Activated naive CD8-positive, alpha-beta T cell (primary cell): ENCODE measurements at regions not wholly inside any gene's neighbourhood (a gene's known extent, or its start where the extent isn't known, plus 50 kb on each side); places are given as distances from the start of the nearest gene placed in this dataset.
"Not testable (repeated sequence)": the region's sequence is repeated elsewhere in the genome, so short reads cannot be mapped to it uniquely, and the experiment has no call there.

ENCODE experiments used
- H3K27ac Mint-ChIP-seq: one replicate; pipeline ENCODE4 v1.8.0; 2021; ENCODE audit warnings: mixed read lengths
- H3K27me3 Mint-ChIP-seq: one replicate; pipeline ENCODE4 v1.8.0; 2021; ENCODE audit warnings: mixed read lengths
- H3K36me3 Mint-ChIP-seq: one replicate; pipeline ENCODE4 v1.8.0; 2021; ENCODE audit warnings: mixed read lengths
- H3K4me1 Mint-ChIP-seq: one replicate; pipeline ENCODE4 v1.8.0; 2021; ENCODE audit warnings: low read depth, mixed read lengths
- H3K4me3 Mint-ChIP-seq: one replicate; pipeline ENCODE4 v1.8.0; 2021; ENCODE audit warnings: mild to moderate bottlenecking, mixed read lengths
- H3K9me3 Mint-ChIP-seq: one replicate; pipeline ENCODE4 v1.8.0; 2021; ENCODE audit warnings: low read depth, mixed read lengths

- no peaks in the 10 kb centered on the region for H3K9me3 Mint-ChIP-seq
Measured at GRCh38 chr22:49674479-49675050, 153.1 kb downstream of the BRD1 start.

GRCh38 chr22:49673048-49673447 lies 154.6 kb downstream of the BRD1 start:
- Mint-ChIP-seq H3K36me3 (no peaks in the 10 kb centered on the region), H3K4me1 (peaks cover 22% of the 10 kb centered on the region), H3K27me3 (peaks cover 9% of the 10 kb centered on the region), H3K4me3 (no peak overlapping the region), H3K27ac (no peak overlapping the region), H3K9me3 (no peaks in the 10 kb centered on the region)

More at GRCh38 chr22:49674479-49675050, 153.1 kb downstream of the BRD1 start:
- H3K27me3 Mint-ChIP-seq, result peaks cover 9% of the 10 kb centered on the region
- no peaks in the 10 kb centered on the region for H3K36me3 Mint-ChIP-seq
- no peak overlapping the region for H3K27ac Mint-ChIP-seq
- no peak overlapping the region for H3K4me3 Mint-ChIP-seq
- H3K4me1 Mint-ChIP-seq, result peaks cover 24% of the 10 kb centered on the region

- peak overlapping the region; percentile 81 for H3K4me3 Mint-ChIP-seq
- no peaks in the 10 kb centered on the region for H3K36me3 Mint-ChIP-seq
- H3K9me3 Mint-ChIP-seq, result no peaks in the 10 kb centered on the region
- no peak overlapping the region for H3K27ac Mint-ChIP-seq
- H3K4me1 Mint-ChIP-seq, result peaks cover 23% of the 10 kb centered on the region
- H3K27me3 Mint-ChIP-seq, result peaks cover 9% of the 10 kb centered on the region
Measured at GRCh38 chr22:49672014-49672516, 155.6 kb downstream of the BRD1 start.

- H3K9me3 Mint-ChIP-seq, result no peaks in the 10 kb centered on the region
- no peak overlapping the region for H3K27ac Mint-ChIP-seq
- H3K27me3 Mint-ChIP-seq, result peaks cover 9% of the 10 kb centered on the region
- no peaks in the 10 kb centered on the region for H3K36me3 Mint-ChIP-seq
- H3K4me3 Mint-ChIP-seq, result peak overlapping the region; percentile 81
- peaks cover 29% of the 10 kb centered on the region for H3K4me1 Mint-ChIP-seq
Measured at GRCh38 chr22:49671331-49672013, 156.2 kb downstream of the BRD1 start.

- no peaks in the 10 kb centered on the region for H3K36me3 Mint-ChIP-seq
- H3K27ac Mint-ChIP-seq, result no peak overlapping the region
- H3K9me3 Mint-ChIP-seq, result no peaks in the 10 kb centered on the region
Measured at GRCh38 chr22:49670456-49671330, 157.0 kb downstream of the BRD1 start.

GRCh38 chr22:49669969-49670455 lies 157.7 kb downstream of the BRD1 start:
- H3K36me3 Mint-ChIP-seq, H3K27ac Mint-ChIP-seq, H3K27me3 Mint-ChIP-seq, H3K9me3 Mint-ChIP-seq: not testable (repeated sequence)
- H3K4me1 Mint-ChIP-seq, result peaks cover 35% of the 10 kb centered on the region
- H3K4me3 Mint-ChIP-seq, result peak overlapping the region; percentile 61

More at GRCh38 chr22:49670456-49671330, 157.0 kb downstream of the BRD1 start:
- Mint-ChIP-seq H3K27me3 (peaks cover 9% of the 10 kb centered on the region), H3K4me1 (peaks cover 35% of the 10 kb centered on the region), H3K4me3 (peak overlapping the region; percentile 81)

- Mint-ChIP-seq H3K4me3 (peak overlapping the region; percentile 61), H3K4me1 (peaks cover 35% of the 10 kb centered on the region)
- not testable (repeated sequence) for H3K36me3 Mint-ChIP-seq, H3K9me3 Mint-ChIP-seq, H3K27ac Mint-ChIP-seq, H3K27me3 Mint-ChIP-seq
Measured at GRCh38 chr22:49669427-49669968, 158.2 kb downstream of the BRD1 start.

- Mint-ChIP-seq H3K4me3 (no peak overlapping the region), H3K27ac (no peak overlapping the region), H3K27me3 (peaks cover 9% of the 10 kb centered on the region)
Measured at GRCh38 chr22:49668402-49668801, 159.3 kb downstream of the BRD1 start.

GRCh38 chr22:49667236-49667635 lies 160.4 kb downstream of the BRD1 start:
- Mint-ChIP-seq H3K27me3 (peaks cover 9% of the 10 kb centered on the region), H3K36me3 (no peaks in the 10 kb centered on the region), H3K4me1 (peaks cover 35% of the 10 kb centered on the region), H3K9me3 (no peaks in the 10 kb centered on the region), H3K4me3 (peak overlapping the region; percentile 83), H3K27ac (peak overlapping the region; percentile 77)

More at GRCh38 chr22:49668402-49668801, 159.3 kb downstream of the BRD1 start:
- Mint-ChIP-seq H3K36me3 (no peaks in the 10 kb centered on the region), H3K9me3 (no peaks in the 10 kb centered on the region), H3K4me1 (peaks cover 35% of the 10 kb centered on the region)

- H3K27ac Mint-ChIP-seq, result peak overlapping the region; percentile 35
- H3K27me3 Mint-ChIP-seq, result peaks cover 2% of the 10 kb centered on the region
- H3K9me3 Mint-ChIP-seq, result no peaks in the 10 kb centered on the region
- H3K4me1 Mint-ChIP-seq, result peaks cover 28% of the 10 kb centered on the region
- peak overlapping the region; percentile 83 for H3K4me3 Mint-ChIP-seq
- H3K36me3 Mint-ChIP-seq, result no peaks in the 10 kb centered on the region
Measured at GRCh38 chr22:49666146-49666809, 161.4 kb downstream of the BRD1 start.

- Mint-ChIP-seq H3K9me3 (no peaks in the 10 kb centered on the region), H3K4me3 (no peak overlapping the region), H3K27ac (no peak overlapping the region), H3K27me3 (no peaks in the 10 kb centered on the region), H3K36me3 (no peaks in the 10 kb centered on the region), H3K4me1 (peaks cover 24% of the 10 kb centered on the region)
Measured at GRCh38 chr22:49664891-49665290, 162.8 kb downstream of the BRD1 start.

GRCh38 chr22:49664371-49664881 lies 163.2 kb downstream of the BRD1 start:
- Mint-ChIP-seq H3K9me3 (no peaks in the 10 kb centered on the region), H3K27ac (no peak overlapping the region), H3K27me3 (no peaks in the 10 kb centered on the region), H3K4me3 (no peak overlapping the region), H3K4me1 (peaks cover 22% of the 10 kb centered on the region), H3K36me3 (no peaks in the 10 kb centered on the region)

GRCh38 chr22:49663823-49664222 lies 163.8 kb downstream of the BRD1 start:
- Mint-ChIP-seq H3K27me3 (no peaks in the 10 kb centered on the region), H3K27ac (no peak overlapping the region), H3K4me1 (peaks cover 19% of the 10 kb centered on the region), H3K9me3 (no peaks in the 10 kb centered on the region), H3K4me3 (no peak overlapping the region), H3K36me3 (no peaks in the 10 kb centered on the region)

- no peak overlapping the region for H3K27ac Mint-ChIP-seq
- H3K4me3 Mint-ChIP-seq, result no peak overlapping the region
- peaks cover 16% of the 10 kb centered on the region for H3K4me1 Mint-ChIP-seq
- H3K9me3 Mint-ChIP-seq, result no peaks in the 10 kb centered on the region
- no peaks in the 10 kb centered on the region for H3K27me3 Mint-ChIP-seq
- no peaks in the 10 kb centered on the region for H3K36me3 Mint-ChIP-seq
Measured at GRCh38 chr22:49663311-49663711, 164.4 kb downstream of the BRD1 start.
